B cell (primary cell): ENCODE measurements at regions not wholly inside any gene's neighbourhood (a gene's known extent, or its start where the extent isn't known, plus 50 kb on each side); places are given as distances from the start of the nearest gene placed in this dataset.
"Not testable (repeated sequence)": the region's sequence is repeated elsewhere in the genome, so short reads cannot be mapped to it uniquely, and the experiment has no call there.

Experiments used
- EZH2 ChIP-seq: IDR thresholded peaks from 2 replicates; pipeline ENCODE4 v1.6.1; 2012; ENCODE audit warnings: borderline replicate concordance, low read depth, mild to moderate bottlenecking, moderate library complexity, low read length; ENCODE audit not compliant: insufficient read depth, poor library complexity, severe bottlenecking
- TF ChIP-seq, protein P1 (sequence below): fragments of 200-600 bp; IDR thresholded peaks from one replicate; pipeline ENCODE4 v1.8.0; 2022; ENCODE audit warnings: antibody characterized with exemption, mild to moderate bottlenecking

GRCh38 chr16:16942849-16943248 lies 527.9 kb downstream of the XYLT1 start:
- not testable (repeated sequence) for TF ChIP-seq EZH2
- TF ChIP-seq, protein P1, sequence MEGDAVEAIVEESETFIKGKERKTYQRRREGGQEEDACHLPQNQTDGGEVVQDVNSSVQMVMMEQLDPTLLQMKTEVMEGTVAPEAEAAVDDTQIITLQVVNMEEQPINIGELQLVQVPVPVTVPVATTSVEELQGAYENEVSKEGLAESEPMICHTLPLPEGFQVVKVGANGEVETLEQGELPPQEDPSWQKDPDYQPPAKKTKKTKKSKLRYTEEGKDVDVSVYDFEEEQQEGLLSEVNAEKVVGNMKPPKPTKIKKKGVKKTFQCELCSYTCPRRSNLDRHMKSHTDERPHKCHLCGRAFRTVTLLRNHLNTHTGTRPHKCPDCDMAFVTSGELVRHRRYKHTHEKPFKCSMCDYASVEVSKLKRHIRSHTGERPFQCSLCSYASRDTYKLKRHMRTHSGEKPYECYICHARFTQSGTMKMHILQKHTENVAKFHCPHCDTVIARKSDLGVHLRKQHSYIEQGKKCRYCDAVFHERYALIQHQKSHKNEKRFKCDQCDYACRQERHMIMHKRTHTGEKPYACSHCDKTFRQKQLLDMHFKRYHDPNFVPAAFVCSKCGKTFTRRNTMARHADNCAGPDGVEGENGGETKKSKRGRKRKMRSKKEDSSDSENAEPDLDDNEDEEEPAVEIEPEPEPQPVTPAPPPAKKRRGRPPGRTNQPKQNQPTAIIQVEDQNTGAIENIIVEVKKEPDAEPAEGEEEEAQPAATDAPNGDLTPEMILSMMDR: not testable (repeated sequence)
